Spleen (tissue), 7 donors: ENCODE measurements at regions not wholly inside any gene's neighbourhood (a gene's known extent, or its start where the extent isn't known, plus 50 kb on each side); places are given as distances from the start of the nearest gene placed in this dataset.

Experiments used
- CTCF ChIP-seq, 11 experiments: fragments of 200-600 bp in 7 of 11; fragments of 450-650 bp in 4 of 11; sonication (generic) in 4 of 11; IDR thresholded peaks in 8 of 11; conservative IDR thresholded peaks in 3 of 11; 1 replicate in 7 of 11; 2 replicates in 4 of 11; pipeline versions ENCODE4 v1.4.0 to v1.8.0; 2016 to 2021; ENCODE audit warnings: antibody characterized with exemption in 11 of 11, inconsistent platforms in 4 of 11, mild to moderate bottlenecking in 1 of 11
- POLR2A ChIP-seq, 3 donors: fragments of 450-650 bp; IDR thresholded peaks; one replicate each; pipeline ENCODE4 v1.5.1; 2017; ENCODE audit warnings: antibody characterized with exemption in 3 of 3, mild to moderate bottlenecking in 1 of 3
- POLR2AphosphoS5 ChIP-seq, 3 donors: sonication (generic); formaldehyde crosslinking; IDR thresholded peaks; one replicate each; pipeline ENCODE4 v1.5.1; 2017; ENCODE audit warnings: antibody characterized with exemption in 3 of 3
- donor health status: DM: no; HTN: no; CAD: no; lungs with moderate emphysema.
- donor health status: DM: no; HTN: no; CAD: no.
- donor health status: DM: no; HTN: no; CAD: no.

- TF ChIP-seq CTCF (IDR thresholded peaks at IDR 0.05 in 8 of 11, conservative IDR thresholded peaks at IDR 0.05 in 3 of 11), result no peak
- TF ChIP-seq POLR2A (IDR thresholded peaks at IDR 0.05), result no peak
- TF ChIP-seq POLR2AphosphoS5 (IDR thresholded peaks at IDR 0.05), result no peak
These were observed 462.1 kb downstream of the BUD13 start for GRCh38 chr11:116310698-116311097.
